Thyroid gland (tissue), 4 donors: ENCODE measurements at regions not wholly inside any gene's neighbourhood (a gene's known extent, or its start where the extent isn't known, plus 50 kb on each side); places are given as distances from the start of the nearest gene placed in this dataset.

Experiments
- CTCF ChIP-seq, 6 experiments: fragments of 200-600 bp in 3 of 6; fragments of 450-650 bp in 3 of 6; sonication (generic) in 3 of 6; IDR thresholded peaks; one replicate each; pipeline ENCODE4 v1.5.1; 2016 to 2019; ENCODE audit warnings: antibody characterized with exemption in 6 of 6, mild to moderate bottlenecking in 2 of 6, inconsistent platforms in 1 of 6, moderate library complexity in 1 of 6
- POLR2A ChIP-seq, 2 donors: fragments of 450-650 bp; IDR thresholded peaks; one replicate each; pipeline ENCODE4 v1.6.1; 2017; ENCODE audit warnings: antibody characterized with exemption in 2 of 2, mild to moderate bottlenecking in 2 of 2, moderate library complexity in 1 of 2

GRCh38 chr1:5459839-5460610 lies 532.2 kb downstream of the NPHP4 start:
- no peak for TF ChIP-seq CTCF (IDR thresholded peaks at IDR 0.05)
- TF ChIP-seq POLR2A (IDR thresholded peaks at IDR 0.05): no peak
